ENCODE measurements at regions not wholly inside any gene's neighbourhood (a gene's known extent, or its start where the extent isn't known, plus 50 kb on each side); places are given as distances from the start of the nearest gene placed in this dataset.

DNA sequence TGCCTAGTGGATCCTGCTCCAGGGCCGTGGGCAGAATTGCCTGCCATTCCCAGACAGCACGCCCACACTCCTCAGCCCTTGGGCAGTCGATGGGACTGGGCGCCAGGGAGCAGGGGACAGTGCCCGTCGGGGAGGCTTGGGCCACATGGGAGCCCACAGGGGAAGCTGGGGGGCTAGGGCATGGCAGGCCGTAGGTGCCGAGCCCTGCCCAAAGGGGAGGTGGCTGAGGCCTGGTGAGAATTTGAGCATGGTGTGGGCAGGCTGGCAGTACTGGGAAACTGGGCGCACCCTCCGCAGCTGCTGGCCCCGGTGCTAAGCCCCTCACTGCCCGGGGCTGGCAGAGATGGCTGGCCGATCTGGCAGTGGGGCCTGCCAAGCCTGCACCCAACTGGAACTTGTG, 1225.9 kb upstream of the EPHA6 start:
- TF ChIP-seq, protein P1, sequence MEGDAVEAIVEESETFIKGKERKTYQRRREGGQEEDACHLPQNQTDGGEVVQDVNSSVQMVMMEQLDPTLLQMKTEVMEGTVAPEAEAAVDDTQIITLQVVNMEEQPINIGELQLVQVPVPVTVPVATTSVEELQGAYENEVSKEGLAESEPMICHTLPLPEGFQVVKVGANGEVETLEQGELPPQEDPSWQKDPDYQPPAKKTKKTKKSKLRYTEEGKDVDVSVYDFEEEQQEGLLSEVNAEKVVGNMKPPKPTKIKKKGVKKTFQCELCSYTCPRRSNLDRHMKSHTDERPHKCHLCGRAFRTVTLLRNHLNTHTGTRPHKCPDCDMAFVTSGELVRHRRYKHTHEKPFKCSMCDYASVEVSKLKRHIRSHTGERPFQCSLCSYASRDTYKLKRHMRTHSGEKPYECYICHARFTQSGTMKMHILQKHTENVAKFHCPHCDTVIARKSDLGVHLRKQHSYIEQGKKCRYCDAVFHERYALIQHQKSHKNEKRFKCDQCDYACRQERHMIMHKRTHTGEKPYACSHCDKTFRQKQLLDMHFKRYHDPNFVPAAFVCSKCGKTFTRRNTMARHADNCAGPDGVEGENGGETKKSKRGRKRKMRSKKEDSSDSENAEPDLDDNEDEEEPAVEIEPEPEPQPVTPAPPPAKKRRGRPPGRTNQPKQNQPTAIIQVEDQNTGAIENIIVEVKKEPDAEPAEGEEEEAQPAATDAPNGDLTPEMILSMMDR (IDR thresholded peaks at IDR 0.05; ENCODE audit: insufficient read depth, low read length, poor library complexity, severe bottlenecking) = no peak
- TF ChIP-seq EZH2phosphoT487 (conservative IDR thresholded peaks at IDR 0.05; ENCODE audit: low read length) = no peak
